ENCODE measurements at regions not wholly inside any gene's neighbourhood (a gene's known extent, or its start where the extent isn't known, plus 50 kb on each side); places are given as distances from the start of the nearest gene placed in this dataset.

DNA sequence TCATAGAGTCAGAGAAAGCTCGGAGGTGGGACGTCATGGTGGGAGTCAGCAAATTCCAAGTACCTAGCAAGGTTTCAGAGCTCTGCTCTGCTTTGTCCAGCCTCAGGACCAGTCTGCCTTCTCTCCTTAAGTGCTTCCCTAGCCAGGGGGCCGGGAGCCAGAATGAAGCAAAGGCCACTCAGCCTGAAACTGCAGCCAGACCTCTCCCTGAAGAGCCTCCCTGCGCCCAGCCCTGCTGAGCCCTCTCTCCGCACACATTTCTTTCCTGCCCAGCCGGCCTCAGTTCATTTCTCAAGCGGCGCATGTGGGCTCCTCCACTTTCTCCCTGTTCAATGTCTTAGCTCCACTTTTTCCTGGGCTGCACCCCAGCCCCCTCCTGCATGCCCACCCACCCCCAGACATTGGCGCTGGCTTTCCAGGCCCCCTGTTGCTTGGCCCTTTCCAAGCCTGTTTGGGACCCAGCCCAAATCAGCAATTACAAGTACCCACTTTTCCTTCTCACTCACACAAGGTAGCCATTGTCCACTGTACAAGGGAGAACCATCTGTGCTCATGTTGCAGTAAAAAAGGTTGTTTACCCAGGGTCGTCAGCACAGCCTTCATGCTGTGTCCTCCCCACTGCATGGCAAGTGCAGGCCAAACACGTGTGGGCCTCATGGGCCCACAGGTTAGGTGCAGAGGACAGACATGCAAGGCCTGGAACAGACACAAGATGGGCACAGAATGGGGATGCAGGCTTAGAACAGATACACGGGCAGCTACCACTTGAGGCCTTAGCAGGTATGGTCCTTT is 147.1 kb downstream of the MRPL14 start:
- no peak for DNase-seq

DNA sequence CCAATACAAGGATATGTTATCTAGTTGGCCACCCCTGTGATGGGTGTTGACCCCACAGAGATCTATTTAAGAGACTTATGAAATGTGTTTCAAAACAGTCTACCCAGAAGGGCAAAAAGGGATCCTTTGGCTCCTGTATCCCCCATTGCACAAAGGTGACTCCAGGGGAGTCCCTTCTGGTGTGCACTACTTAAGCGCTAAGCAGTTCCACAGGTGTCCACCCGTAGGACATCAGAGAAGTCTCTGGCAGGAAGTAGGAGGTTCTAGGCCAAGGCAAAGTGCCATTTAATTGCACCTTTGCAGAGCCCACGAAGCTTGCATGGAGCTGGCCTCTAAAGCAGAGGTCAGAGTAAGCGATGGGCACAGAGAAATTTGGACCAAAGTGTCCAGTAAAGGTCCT is 147.7 kb downstream of the MRPL14 start:
- DNase-seq = no peak

DNA sequence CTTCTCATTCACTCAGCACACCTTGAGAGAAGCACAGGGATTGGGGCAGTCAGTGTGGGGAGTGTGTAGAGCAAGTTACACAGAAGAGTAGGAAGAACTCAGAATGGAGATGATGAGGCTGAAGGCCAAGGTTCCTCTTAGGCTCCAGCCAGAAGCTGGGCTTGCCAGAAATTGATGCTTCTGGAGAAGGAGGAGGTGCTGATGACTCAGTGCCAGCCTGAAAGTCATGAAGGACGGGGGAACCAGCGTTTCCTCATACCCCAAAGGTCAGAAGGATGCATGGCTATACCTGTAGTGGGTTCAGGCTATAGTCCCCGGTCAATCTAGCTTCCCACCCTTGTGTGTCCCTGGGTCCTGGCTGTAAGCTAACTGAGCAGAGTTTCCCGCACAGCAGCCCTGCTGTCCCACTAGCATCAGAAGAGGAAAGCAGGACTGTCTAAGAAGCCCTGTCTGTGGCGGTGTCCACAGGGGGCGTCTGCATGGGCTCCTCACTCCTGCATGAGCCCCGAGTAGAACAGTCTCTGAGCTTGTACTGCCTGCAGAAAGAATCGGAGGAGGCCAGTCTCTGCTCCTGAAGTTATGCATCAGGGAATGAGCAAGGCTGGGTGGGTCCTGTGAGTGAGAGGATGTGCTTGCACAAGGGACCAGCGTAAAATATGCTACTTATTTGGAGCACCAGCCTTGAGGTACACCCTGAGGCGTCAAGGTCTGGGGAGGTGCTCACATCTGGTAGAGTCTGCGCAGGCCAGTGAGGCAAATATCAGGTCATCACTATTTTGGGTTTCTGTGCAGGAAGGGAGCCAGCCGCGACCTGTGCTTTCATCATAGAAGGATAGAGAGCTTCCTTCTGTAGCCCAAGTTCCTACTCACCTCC is 148.5 kb downstream of the MRPL14 start:
- no peak for DNase-seq

DNA sequence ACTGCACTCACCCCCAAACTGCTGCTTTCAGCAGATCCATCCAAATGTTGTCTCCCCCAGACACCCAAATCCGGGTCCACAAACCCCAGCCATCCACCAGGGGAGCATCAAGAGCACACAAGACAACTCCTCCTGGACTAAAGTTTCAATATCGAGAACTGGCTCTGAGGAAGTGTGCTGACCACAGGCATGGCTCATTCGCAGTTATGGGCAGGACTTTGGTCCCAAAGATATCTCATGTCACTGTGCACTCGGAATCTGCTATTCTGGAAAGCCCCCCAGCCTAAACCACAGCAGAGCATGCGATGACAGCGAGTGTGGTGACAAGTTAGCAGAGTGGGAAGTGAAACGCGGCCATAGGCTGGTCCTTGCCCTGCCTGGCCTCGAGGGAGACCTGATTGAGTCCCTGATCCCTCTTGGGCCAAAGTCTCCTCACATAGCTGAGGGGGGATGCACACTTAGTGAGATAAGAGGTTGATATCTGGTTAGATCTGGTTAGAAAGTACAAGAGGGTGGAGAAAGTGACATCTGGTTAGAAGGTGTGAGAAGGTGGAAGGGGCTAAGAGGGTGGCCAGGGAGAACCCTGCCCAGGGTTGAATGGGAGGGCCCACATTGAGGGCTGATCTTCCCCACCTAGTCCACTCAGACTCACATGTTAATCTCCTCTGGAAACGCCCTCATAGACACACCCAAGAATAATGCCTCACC is 149.7 kb downstream of the MRPL14 start:
- no peak for DNase-seq

DNA sequence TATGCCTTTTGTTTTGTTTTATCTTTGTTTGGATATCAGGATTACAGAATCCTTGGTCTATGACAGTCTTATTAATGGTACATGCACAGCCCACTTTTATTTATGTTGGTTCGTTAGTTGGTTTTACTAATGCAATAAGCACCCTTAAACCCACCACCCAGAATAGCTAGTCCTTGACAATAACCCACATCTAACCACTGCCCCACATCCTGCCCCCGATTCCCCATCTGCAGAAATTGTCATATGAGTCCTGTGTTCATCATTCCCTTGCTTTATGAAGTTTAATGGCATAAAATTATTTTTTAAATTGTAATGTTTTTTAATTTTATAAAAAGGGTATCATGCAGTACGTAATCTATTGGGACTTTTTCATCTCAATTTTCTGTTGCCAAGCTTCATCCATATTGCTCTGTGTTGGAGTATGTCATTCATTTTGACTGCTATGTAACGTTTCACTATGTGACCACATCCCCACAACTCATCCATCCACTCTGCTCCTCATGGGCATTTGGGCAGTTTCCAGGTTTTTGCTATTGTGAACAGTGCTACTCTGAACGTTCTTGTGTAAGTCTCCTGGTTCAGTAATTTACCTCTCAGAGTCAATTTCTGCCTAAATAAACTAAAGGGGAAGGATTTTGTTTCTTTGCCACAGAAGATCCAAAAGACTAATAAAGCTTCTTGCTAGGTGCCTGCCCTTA is 150.4 kb downstream of the MRPL14 start:
- no peak for DNase-seq

DNA sequence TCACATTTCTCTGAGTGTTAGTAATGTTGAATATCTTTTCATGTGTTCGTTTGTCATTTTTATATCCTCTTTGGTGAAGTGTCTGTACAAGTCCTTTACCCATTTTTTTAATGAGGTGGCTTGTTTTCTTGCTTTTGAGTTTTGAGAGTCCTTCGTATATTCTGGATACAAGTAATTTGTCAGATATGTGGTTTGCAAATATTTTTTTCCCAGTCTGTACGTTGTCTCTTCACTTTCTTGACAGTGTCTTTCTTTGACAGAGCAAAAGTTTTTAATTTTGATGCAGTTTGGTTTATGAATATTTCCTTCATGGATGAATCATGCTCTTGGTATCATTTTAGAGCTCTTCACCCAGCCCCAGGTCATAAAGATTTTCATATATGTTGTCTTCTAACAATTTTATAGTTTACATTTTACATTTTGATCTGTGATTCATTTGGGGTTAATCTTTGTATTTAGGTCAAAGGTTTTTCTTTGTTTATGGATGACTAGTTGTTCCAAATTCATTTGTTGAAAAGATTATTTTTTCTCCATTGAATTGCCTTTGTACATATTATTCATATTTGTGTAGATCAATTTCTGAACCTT is 152.5 kb downstream of the MRPL14 start:
- DNase-seq = no peak

DNA sequence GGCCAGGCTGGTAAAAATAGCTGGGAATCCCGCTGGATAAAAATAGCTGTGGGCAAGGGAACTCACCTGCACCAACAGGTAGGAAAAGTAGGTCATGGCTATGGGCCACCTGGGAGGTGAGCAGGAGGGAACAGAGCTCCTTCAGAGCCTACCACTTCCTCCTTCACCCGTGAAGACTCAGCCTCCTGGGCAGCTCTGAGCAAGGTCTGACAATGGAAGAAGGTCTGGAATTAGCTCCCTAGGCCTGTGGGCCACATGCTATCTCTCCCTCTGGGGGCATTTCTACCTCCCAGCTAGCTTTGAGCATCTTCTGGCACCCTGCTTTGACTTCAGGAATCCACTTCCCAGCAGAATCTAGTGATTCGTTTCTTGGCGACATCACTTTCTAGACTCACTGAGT is 153.9 kb downstream of the MRPL14 start:
- no peak for DNase-seq

DNA sequence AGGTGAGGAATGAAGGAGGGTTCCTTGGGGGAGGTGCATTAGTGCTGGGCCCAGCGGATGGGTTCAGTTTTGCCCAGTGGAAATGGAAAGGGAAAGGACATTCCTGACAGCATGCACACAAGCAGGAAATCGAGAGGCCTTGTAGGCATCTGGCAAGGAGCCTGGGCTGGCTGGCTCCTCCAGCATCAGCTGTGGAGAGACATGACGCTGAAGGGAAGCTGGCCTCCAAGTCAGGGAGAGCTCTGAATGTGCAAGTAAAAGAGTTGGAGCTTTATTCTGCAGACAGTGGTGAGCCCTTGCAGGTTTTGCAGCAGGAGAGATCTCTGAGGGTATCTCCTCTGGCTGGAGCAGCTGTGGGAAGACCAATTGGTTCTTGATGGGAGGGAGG is 154.3 kb downstream of the MRPL14 start:
- DNase-seq = no peak

DNA sequence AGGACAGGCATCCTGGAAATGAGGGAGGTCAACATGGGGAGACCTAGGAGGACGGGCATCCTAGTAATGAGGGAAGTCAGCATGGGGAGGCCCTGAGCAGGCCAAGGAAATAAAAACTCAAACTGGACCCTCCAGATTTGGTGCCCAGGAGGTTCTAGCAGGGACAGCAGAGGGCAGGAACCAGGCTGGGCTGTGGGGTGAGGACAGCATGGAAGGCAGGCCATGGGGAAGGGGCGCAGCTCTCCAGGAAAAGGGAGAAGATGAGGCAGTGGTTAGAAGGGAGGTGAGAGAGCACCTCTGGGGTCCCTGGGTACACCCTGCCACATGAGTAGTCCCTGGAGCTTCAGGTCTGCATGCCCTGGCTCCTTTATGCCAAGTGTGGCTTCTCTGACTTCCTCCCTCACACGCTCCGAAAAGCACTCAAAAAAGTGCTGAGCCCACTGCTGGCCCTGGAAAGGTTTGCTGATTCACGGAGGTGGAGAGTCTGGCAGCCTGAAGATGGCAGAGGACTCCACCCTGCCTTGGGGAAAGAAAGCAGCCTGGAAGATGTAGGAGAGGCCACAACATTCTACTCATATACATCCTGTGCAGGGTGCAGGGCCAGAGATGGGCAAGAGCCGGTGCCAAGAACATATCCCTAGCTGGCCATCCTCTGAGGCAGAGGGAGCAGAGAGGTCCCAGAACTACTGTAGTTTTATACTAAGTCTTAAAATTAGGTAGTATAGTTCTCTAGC is 154.9 kb downstream of the MRPL14 start:
- no peak for DNase-seq

DNA sequence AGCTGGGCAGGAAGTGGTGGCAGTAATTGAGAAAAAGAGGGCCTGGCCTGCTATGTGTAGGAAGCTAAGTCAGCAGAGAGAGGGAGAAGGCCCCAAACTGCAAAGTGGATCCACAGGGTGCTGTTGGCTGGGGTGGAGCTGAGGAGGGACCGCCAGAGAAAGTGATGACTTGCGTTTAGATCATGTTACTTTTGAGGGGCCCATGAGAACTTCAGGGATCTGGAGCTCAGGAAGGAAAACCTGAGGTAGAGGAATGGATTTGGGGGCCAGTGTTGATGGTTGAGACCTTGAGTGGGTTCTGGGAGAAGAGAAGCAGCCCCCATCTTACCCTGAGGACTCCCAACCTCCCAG is 155.5 kb downstream of the MRPL14 start:
- no peak for DNase-seq

DNA sequence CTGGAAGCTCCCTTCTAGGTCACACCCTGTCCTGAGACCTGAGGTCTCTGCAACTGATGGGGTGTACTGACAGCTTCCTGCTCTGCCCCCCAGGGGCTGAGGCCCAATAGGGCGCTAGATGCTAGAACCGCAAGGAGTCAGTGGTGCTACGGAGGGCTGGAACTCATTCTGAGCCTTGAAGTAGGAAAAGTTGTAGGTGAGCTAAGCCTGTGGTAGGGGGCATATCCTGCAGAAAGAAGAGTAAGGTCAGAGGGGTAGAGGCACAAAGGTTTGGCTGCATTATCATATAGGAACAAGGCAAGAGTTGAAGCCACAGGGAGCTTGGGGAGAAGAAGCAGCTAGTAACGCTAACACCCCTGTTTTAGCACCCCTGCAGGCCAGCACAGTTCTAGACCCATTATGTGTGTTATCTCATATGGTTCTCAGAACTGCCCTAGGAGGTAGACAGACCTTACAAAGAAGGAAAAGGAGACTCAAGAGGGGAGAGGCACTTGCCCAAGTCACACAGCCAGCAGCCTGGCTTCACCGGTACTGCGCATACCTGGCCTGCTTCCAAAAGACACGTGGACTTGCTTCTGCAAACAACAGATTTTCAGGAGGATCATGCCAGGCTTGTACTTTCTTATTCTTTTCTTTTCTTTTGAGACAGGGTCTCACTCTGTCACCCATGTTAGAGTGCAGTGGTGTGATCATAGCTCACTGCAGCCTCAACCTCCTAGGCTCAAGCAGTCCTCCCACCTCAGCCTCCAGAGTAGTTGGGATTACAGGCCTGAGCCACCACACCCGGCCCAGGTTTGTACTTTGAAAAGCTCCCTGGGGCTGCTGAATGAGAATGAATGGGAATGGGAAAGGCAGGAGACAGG is 156.1 kb downstream of the MRPL14 start:
- no peak for DNase-seq

DNA sequence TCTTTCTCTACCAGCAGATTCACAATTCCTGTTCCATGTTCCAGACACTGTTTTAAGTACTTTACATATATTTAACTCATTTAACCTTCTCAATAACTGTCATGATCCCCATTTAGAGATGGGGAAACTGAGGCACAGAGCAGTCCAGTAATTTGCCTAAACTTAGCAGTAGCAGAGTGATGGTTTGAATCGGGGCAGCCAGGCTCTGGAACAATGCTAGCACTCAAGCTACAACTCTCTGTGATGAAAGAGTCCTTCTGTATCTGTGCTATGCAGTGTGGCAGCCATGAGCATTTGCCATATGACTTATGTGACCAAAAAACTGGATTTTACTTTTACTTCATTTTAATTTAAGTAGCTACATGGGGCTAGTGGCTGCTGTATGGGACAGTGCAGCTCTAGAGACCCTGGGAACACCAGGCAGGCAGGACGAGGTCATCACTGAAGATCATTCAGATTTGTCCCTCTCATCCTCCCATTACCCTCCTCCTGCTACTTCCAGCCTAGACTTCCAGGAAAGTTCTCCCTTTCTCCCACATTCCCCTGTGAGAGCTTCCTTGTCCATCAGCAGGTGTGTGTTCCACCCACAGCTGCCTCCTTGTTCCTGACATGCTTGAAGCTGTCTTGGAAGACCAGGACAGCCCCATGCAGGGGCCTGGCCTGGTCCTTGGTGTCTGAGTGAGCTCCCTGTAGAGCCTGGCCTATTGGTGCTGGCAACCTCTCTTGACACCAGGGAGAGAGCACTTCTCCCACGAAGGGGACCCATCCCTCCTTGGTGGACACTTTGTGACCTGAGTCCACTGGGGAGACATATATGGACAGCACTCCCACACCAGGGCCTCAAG is 157.0 kb downstream of the MRPL14 start:
- DNase-seq = no peak

DNA sequence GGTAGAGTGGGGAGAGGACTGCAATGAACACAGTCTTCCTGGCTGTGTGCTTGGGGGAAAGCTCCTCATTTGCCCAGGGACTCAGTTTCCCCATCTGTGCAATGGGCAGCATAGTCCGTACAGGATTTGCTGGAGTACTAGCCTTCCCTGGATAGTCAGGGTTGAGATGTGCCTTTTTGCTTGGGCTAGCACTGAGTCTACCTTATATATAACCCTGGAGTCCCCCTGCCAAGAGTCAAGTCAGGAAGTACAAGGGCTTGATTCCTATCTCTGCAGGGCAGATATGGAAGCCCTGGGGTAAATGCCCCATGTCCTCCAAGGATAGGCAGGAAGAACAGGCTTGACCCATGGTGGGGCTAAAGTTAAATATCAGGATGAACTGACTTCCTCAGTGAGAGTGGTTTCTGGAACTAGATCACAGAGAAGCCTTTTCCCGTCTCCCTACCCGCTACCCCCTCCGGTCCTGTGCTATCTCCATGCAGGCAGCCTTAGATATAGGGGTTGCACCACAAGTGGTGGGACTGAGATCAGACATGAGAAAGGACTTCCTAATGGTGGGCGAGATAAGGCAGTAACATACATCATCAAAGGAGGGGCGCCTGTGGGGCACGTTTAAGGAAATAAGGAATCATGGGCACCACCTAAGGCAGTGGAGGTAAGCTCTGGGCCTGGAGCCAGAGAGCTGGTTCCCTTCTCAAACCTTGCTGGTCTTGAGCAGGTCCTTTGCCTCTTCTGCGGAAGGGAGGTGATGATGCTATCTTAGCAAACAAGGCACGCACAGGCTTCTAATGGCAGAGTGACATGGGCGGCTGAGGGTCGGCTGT is 157.9 kb downstream of the MRPL14 start:
- DNase-seq = no peak

DNA sequence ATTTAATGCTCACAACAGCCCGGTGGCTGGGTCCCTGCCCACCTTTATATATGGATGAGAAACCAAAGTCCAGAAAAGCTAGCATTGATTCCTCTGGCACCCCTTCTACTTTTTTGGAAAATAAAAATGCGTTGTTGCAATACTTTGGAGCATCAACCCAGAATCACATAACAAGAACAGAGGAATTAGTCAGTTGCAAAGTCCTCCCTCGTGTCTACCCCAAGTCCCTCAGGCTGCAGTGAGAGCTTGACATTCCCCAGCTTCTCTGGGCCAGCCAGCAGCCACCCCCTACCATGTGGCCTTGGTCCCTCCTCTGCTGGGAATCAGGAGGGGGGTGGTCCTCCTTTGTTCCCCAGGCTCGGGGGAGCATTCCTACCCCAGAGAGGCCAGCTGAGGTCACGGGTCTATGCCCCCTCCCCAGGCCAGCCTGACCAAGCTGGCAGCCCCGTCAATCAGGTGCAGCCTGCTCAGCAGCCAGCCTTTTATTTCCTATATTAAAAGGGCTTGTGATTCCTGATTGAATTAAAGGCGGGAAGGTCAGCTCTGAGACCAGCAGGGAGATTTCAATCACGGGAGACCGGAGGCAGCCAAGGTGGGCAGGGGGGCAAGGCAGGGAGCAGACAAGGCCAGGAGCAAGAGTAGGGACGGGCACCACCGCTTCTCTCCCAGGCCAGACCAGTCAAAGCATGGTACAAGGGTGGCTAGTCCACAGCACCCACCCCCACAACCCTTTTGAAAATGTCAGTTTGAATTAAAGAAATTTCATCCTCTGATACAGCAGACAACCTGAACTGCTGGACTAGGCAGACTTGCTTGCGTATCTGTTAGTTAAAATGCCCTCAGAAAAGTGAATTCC is 158.9 kb downstream of the MRPL14 start:
- DNase-seq = no peak

DNA sequence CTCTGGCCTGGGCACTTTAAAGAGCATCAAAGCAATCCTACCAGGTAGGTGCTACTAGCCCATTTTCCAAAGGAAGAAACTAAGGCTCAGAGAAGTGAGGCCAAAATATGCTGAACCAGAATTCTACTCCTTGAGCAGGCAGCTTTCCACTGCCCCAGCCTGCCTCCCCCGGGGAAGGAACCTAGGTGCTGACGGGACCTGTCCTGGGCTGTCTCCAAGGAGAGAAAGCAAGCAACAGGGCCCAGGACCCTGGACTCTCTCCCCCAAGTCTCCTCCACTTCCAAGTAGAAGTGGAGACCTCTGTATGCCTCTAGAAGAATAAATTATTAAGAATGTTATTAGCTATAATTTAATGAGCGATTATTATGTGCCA is 159.5 kb downstream of the MRPL14 start:
- no peak for DNase-seq

DNA sequence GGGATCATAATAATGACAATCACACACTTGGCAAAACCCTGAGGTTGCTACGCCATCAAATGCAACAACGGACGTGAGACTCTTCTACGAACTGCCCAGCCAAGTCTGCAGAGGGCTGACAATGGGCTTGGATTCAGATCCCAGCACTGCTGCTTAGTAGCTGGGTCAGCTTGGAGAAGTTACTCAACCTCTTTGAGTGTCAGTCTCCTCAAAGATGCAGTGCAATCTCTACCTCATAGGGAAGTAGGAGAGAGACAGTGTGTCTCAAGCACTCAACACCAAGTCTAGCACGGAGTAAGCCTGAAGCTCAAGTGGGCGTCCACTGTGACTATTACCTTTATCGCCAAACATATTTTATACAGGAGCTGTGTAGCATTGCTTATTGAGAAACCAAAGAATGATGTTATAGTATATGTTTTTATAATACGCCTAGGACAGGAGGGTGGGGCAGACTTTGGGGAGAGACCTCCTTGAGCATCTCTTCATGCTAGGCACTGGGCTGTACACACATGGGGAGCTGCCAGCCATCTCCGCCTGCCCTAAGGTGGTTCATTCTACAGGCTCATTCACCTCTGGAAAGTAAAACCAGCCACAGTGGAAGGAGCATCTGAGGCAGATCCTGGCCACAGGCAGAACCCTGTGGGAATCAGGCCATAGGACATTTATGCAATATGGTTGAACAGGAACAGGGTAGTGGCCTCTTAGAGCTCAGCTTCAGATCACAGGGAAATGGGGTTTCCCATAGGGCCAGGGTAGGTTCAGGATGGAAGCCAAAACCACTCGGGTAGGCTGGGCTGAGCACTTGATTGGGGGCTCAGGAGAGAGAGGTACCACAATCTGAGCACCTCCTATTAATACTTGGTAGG is 160.2 kb downstream of the MRPL14 start:
- no peak for DNase-seq

DNA sequence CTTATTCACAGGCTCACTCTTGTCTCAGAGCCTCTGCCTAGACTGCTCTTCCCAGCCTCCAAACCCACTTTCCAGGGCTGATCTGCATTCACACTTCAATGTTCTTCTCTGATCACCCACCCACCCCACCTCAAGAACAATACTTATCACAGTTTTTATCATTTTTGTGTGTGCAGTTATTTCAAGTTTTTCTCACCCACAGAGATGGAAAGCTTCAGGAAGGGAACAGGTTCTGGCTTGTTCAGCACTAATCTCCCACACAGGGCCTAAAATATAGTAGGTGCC is 160.9 kb downstream of the MRPL14 start:
- no peak for DNase-seq
